IPS-15b (cell line): ENCODE measurements at regions not wholly inside any gene's neighbourhood (a gene's known extent, or its start where the extent isn't known, plus 50 kb on each side); places are given as distances from the start of the nearest gene placed in this dataset.
A peak's percentile ranks its signal among the peaks of the same experiment; 100 is the strongest.

Source experiments
- H3K27me3 ChIP-seq: one replicate; pipeline ENCODE4 v1.6.1; 2013; ENCODE audit warnings: low read length; ENCODE audit not compliant: control insufficient read depth, insufficient read depth
- H3K36me3 ChIP-seq: one replicate; pipeline ENCODE4 v1.6.1; 2013; ENCODE audit warnings: low read length; ENCODE audit not compliant: control insufficient read depth, insufficient read depth
- H3K4me1 ChIP-seq: one replicate; pipeline ENCODE4 v1.6.1; 2013; ENCODE audit warnings: mild to moderate bottlenecking, low read length; ENCODE audit not compliant: control insufficient read depth, insufficient read depth
- H3K4me3 ChIP-seq: one replicate; pipeline ENCODE4 v1.5.1; 2013; ENCODE audit warnings: low read depth, low read length
- H3K9ac ChIP-seq: one replicate; pipeline ENCODE4 v1.6.1; 2013; ENCODE audit warnings: low read depth, mild to moderate bottlenecking, low read length
- H3K9me3 ChIP-seq: one replicate; pipeline ENCODE4 v1.6.1; 2013; ENCODE audit warnings: mild to moderate bottlenecking, low read length; ENCODE audit not compliant: control insufficient read depth, insufficient read depth

GRCh38 chr15:29356786-29357185 lies 87.2 kb upstream of the NSMCE3 start:
- Histone ChIP-seq H3K27me3 (no peaks in the 10 kb centered on the region), H3K4me1 (no peaks in the 10 kb centered on the region), H3K36me3 (no peaks in the 10 kb centered on the region), H3K4me3 (no peak overlapping the region), H3K9me3 (no peaks in the 10 kb centered on the region), H3K9ac (no peak overlapping the region)

DNA sequence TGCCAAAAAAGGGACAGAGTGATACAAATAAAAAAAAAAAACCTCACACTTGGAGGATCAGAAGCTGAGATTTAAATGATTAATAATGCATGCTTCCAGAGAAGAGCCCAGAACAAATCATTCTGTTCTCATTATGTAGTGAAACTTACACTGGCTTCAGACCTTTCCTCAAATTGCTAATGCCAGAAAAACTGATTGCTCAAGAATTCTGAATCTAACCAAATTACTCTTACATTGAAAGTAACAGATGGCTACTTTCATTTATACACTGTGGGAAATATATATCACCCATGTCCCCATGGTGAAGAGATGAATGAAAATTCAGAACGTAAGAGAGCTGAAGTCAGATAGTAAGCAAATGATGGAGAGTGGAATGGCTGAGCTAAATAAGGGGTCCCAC lies 85.9 kb upstream of the NSMCE3 start:
- H3K4me3 ChIP-seq = no peak overlapping the region
- H3K36me3 ChIP-seq = no peaks in the 10 kb centered on the region
- H3K9me3 ChIP-seq = no peaks in the 10 kb centered on the region
- no peaks in the 10 kb centered on the region for H3K4me1 ChIP-seq
- no peak overlapping the region for H3K9ac ChIP-seq
- no peaks in the 10 kb centered on the region for H3K27me3 ChIP-seq

- Histone ChIP-seq H3K36me3 (no peaks in the 10 kb centered on the region), H3K4me3 (no peak overlapping the region), H3K4me1 (peaks cover 7% of the 10 kb centered on the region), H3K9ac (no peak overlapping the region), H3K9me3 (no peaks in the 10 kb centered on the region), H3K27me3 (no peaks in the 10 kb centered on the region)
Observed at GRCh38 chr15:29352402-29352801, 82.8 kb upstream of the NSMCE3 start.

DNA sequence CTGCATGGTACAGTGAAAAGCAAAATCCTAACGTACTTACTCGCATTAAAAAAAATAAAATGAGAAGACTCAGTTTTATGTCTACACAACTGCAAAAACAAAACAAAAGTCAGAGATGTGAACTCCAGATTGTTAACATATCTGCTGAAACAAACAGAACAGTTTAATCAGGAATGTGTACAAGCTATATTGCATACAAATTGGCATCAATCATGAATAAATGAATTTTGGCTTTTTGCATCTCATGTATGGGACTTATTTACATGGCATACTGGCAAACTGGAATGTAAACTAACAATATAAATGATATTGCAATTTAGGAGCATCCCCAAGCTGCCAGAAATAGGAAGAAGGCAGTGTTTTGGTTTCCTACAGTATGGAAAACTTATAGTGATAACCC lies 79.6 kb upstream of the NSMCE3 start:
- H3K4me3 ChIP-seq = no peak overlapping the region
- no peaks in the 10 kb centered on the region for H3K36me3 ChIP-seq
- no peak overlapping the region for H3K9ac ChIP-seq
- peaks cover 24% of the 10 kb centered on the region for H3K4me1 ChIP-seq
- no peaks in the 10 kb centered on the region for H3K9me3 ChIP-seq
- no peaks in the 10 kb centered on the region for H3K27me3 ChIP-seq

DNA sequence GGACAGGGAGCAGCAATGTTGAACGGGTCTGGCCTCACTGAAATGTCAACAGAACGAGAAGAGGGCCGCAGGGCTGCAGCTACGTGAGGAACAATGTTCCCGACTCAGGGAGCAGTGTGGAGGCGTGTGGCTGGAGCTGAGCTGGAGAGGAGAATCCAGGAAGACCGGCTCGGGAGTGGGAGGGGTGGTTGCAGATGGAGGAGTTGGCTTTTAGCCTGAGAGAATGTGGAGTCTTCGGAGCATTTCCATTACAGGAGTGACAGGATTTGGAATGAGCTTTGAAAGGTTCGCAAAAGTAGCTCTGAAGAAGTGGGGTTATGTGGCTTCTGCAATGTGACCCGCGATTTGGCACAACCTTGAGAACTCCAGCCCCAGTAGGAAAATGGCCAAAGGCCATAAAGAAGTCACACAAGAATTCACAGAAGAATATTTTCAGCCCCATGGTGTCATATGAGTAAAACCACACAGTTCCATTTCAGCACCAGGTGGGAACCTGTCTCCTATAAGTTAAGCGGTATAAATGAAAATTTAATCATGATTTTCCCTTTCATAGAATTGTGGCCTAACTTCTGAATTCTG lies 78.8 kb upstream of the NSMCE3 start:
- H3K9ac ChIP-seq = no peak overlapping the region
- no peaks in the 10 kb centered on the region for H3K27me3 ChIP-seq
- no peak overlapping the region for H3K4me3 ChIP-seq
- H3K4me1 ChIP-seq = peaks cover 24% of the 10 kb centered on the region
- no peaks in the 10 kb centered on the region for H3K36me3 ChIP-seq
- H3K9me3 ChIP-seq = no peaks in the 10 kb centered on the region

DNA sequence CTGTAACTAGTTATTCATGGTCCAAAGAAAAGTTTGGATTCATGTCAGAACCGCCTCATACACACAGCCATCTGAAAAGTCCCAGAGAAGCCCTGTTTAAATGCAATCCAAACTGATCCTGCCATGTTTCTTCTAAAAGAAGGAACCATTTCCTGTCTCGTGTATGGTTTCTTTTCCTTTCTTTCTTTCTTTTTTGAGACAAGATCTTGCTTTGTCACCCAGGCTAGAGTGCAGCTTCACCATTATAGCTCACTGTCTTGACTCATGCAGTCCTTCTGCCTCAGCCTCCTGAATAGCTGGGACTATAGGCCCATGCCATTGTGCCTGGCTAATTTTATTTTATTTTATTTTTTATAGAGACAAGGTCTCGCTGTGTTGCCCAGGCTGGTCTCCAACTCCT lies 77.4 kb upstream of the NSMCE3 start:
- Histone ChIP-seq H3K4me3 (no peak overlapping the region), H3K36me3 (no peaks in the 10 kb centered on the region), H3K9me3 (no peaks in the 10 kb centered on the region), H3K9ac (no peak overlapping the region), H3K4me1 (peaks cover 24% of the 10 kb centered on the region), H3K27me3 (no peaks in the 10 kb centered on the region)

DNA sequence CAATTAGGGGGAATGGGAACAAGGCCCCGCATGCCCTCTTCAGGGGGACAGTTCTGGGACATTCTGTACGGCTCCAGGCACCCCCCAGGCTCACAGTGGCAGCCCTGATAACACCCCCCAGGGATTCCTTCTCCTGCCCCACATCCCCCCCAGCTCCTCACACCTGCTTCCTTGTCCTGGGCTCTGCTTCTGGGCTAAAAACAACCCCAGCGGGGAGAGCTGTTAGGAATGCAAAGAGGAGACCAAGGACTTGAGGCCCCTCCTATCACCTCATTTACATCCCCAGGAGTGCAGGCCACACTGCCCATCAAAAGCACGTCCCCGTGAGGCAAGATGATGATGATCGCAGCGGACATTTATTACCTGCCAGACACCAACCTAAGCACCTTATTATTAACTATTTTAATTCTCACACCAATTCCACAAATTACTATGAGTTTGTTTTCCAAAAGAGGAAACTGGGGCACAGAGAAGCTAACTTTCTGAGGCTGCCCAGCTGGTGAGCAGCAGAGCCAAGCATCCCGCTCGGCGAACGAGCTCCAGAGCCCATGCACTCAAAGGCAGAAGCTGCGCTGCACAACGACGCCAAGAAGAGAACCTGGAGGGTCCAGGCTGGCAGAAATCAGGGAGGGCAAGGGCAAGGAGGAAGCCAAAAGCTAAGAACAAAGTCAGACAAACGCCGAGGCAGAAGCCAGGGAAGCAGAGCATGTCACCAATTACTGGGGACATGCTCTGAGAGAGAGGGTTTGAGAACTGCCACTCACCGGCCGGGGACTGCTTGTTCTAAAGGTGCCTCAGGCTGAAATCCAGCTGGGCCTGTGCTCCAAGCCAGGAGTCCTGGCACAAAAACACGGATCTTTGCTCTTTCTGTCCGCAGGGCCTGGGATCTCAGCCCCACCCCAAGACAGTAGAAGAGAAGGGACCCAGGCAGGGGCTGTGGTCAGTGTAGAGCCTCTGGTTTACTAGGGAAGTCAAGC lies 76.2 kb upstream of the NSMCE3 start:
- H3K9me3 ChIP-seq = no peaks in the 10 kb centered on the region
- H3K4me3 ChIP-seq = peak overlapping the region; percentile 12
- no peak overlapping the region for H3K9ac ChIP-seq
- H3K4me1 ChIP-seq = peaks cover 24% of the 10 kb centered on the region
- H3K27me3 ChIP-seq = no peaks in the 10 kb centered on the region
- no peaks in the 10 kb centered on the region for H3K36me3 ChIP-seq

DNA sequence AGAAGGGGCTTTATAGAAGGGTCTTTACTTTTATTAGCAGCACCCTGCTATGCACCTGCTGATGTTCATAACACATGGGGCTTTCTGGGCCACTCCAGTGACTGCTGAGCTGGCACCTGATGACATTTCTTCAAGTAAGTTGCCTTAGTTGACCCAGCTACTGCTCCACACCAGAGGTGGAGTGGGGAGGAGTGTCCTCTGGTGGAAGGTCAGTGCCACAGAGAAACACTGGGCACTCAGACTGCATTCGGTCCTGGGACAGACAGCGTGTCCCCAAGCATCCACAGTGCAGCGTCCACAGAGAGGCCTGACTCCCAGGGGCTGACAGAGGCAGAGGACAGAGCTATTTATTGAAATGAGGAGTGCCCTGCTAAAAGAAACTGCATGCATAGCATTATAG lies 74.9 kb upstream of the NSMCE3 start:
- no peak overlapping the region for H3K4me3 ChIP-seq
- H3K9me3 ChIP-seq = no peaks in the 10 kb centered on the region
- H3K9ac ChIP-seq = no peak overlapping the region
- H3K4me1 ChIP-seq = peaks cover 24% of the 10 kb centered on the region
- no peaks in the 10 kb centered on the region for H3K36me3 ChIP-seq
- H3K27me3 ChIP-seq = no peaks in the 10 kb centered on the region

DNA sequence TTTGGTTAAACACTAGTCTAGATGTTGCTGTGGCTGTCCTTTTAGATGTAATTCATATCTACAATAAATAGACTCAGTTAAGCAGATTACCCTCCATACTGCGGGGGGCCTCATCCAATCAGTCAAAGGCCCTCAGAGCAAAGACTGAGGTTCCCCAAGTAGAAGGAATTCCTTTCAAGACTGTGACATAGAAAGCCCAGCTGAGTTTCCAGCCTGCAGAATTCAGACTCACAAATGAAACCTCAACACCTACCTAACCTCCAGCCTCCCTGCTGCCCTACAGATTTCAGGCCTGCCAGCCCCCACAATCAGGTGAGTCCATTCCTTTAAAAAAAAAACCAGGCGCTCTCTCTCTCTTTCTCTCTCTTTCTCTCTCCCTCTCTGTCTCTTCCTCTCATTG lies 73.6 kb upstream of the NSMCE3 start:
- Histone ChIP-seq H3K4me3 (no peak overlapping the region), H3K4me1 (peaks cover 21% of the 10 kb centered on the region), H3K36me3 (no peaks in the 10 kb centered on the region), H3K27me3 (no peaks in the 10 kb centered on the region), H3K9me3 (no peaks in the 10 kb centered on the region), H3K9ac (no peak overlapping the region)

DNA sequence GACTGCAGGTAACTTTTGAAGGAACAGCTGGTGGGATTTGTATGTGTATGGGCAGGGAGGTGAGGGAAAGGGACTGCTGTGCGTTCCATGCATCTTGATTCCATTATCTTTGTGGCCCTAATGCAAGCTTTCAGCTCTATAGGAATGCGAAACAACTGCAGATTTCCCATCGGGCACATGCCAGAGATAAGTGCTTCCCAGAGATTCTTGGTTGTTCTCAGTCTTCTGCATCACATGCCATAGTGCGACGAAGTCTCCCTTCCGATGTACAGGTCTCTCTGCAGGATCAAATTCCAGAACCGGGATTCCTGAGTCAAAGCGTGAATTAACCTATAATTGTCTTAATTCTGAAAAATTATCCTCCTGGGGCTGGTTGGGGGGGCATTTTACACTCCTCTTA lies 72.6 kb upstream of the NSMCE3 start:
- no peak overlapping the region for H3K4me3 ChIP-seq
- no peaks in the 10 kb centered on the region for H3K27me3 ChIP-seq
- H3K9me3 ChIP-seq = no peaks in the 10 kb centered on the region
- no peaks in the 10 kb centered on the region for H3K36me3 ChIP-seq
- H3K4me1 ChIP-seq = peaks cover 17% of the 10 kb centered on the region
- no peak overlapping the region for H3K9ac ChIP-seq

DNA sequence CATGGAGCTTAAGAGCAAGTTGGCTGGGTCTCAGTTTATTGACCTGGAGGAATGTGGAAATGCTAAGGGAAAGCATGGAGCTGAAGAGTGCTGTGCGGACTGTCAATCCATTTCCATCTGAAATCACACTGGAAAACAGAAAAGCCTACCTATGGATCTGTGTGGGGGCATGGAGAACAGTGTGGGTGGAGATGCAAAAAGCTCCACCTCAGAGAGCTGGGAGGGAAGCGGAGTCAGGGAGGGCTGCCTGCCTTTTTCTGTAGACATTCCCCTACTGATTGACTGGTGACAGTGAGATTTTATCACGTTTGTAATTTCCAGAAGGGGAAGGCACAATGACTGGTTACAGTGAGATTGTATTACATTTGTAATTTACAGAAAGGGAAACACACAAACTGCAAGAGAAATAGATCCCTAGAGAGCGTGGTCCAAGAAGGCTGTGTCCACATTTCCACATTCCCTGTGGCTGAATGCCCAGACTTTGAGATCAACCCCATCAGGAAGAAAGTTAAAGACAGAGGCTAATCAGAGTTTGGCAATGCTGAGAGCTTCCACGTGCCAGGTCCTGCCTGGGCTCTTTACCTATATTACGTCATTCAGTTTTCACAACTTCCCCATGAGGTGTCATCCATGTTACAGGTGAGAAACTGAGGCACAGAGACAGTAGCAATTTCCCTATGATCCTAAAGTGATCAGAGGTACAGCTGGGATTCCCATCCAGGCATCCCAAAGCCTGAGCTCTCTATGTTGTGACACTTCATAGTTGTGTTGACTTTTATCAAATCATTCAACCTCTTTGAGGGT lies 67.7 kb upstream of the NSMCE3 start:
- no peaks in the 10 kb centered on the region for H3K27me3 ChIP-seq
- H3K4me1 ChIP-seq = no peaks in the 10 kb centered on the region
- H3K4me3 ChIP-seq = no peak overlapping the region
- no peaks in the 10 kb centered on the region for H3K36me3 ChIP-seq
- H3K9ac ChIP-seq = no peak overlapping the region
- no peaks in the 10 kb centered on the region for H3K9me3 ChIP-seq
